Omental fat pad (tissue), 3 donors: ENCODE measurements at regions not wholly inside any gene's neighbourhood (a gene's known extent, or its start where the extent isn't known, plus 50 kb on each side); places are given as distances from the start of the nearest gene placed in this dataset.

Experiments
- ATAC-seq: fragments of 150-250 bp; one replicate; pipeline ENCODE4 v1.9.1; 2016; ENCODE audit warnings: mild to moderate bottlenecking, moderate library complexity; ENCODE audit not compliant: low FRiP score
- DNase-seq: peaks from one replicate; pipeline ENCODE4 v3.0.0-alpha.2; 2019; ENCODE audit warnings: low spot score
- CTCF ChIP-seq, 3 donors: fragments of 450-650 bp; IDR thresholded peaks; one replicate each; pipeline ENCODE4 v1.5.1; 2016 to 2017; ENCODE audit warnings: antibody characterized with exemption in 3 of 3, mild to moderate bottlenecking in 3 of 3, moderate library complexity in 2 of 3

DNA sequence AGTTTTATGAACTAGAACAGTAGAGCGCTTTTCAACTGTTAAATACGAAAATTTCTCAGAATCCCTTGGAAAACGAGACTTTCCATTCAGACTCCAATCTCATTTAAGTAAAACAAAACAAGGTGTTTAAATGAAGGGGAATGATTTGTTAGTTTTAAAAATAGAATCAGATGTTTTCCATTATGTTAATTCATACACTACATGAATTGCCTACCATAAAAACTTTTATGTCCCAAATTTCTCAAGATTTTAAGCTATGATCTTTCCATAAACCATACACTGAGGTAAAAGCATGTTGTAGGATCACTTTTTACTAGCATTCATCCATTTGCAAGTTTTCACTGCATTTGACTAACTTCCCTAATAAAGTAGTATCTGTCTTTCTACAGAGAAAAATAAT is 180.3 kb upstream of the ZP4 start:
- ATAC-seq (no peak), DNase-seq (no peak)
- no peak for TF ChIP-seq CTCF (IDR thresholded peaks at IDR 0.05)

GRCh38 chr1:238063454-238063853 is 172.7 kb upstream of the ZP4 start:
- DNase-seq = no peak
- no peak for ATAC-seq
- no peak for TF ChIP-seq CTCF (IDR thresholded peaks at IDR 0.05)

GRCh38 chr1:238061967-238062613 is 171.4 kb upstream of the ZP4 start:
- ATAC-seq (no peak), DNase-seq (no peak)
- no peak for TF ChIP-seq CTCF (IDR thresholded peaks at IDR 0.05)

GRCh38 chr1:238060061-238060460 is 169.3 kb upstream of the ZP4 start:
- no peak for TF ChIP-seq CTCF (IDR thresholded peaks at IDR 0.05)
- ATAC-seq (no peak), DNase-seq (no peak)

DNA sequence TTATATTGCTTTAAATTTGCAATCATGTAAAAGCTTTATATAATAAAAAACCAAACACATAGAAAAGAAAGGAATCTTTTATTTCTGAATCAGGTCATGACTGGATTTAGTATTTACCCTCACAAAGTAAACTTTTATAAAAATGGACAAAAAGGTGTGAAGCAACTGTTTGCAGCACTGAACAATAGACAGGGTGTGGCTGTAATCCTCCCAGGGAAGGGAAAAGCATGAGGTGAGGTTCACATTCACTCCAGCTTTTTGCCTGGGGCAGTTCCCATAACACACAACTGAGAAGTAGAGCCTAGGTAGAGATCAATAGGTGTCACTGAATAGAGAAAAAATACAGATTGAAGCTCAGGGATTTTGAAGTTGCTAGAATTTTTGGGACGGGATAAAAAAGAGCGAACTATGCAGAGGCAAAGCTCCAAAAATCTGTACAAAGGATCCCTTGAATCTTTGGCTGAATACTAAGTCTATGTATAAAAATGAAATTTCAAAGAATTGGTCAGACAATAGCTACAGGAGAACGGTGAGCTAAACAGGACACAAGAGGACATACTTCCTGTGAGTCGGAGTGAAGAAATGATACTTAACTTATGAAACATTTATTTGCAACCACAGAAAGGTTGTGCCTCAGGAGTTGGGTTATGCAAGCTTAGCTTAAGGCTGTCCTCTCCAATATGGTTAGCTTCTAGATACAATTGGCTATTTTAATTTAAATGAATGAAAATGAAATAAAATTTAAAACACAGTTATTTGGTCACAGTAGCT is 162.0 kb upstream of the ZP4 start:
- DNase-seq (no peak), ATAC-seq (no peak)
- no peak for TF ChIP-seq CTCF (IDR thresholded peaks at IDR 0.05)

GRCh38 chr1:238029126-238029525 is 138.4 kb upstream of the ZP4 start:
- no peak for ATAC-seq

More at GRCh38 chr1:238029126-238029525, 138.4 kb upstream of the ZP4 start:
- no peak for DNase-seq
- no peak for TF ChIP-seq CTCF (IDR thresholded peaks at IDR 0.05)
